HL-60 (cell line): ENCODE measurements at regions not wholly inside any gene's neighbourhood (a gene's known extent, or its start where the extent isn't known, plus 50 kb on each side); places are given as distances from the start of the nearest gene placed in this dataset.
"Not testable (repeated sequence)": the region's sequence is repeated elsewhere in the genome, so short reads cannot be mapped to it uniquely, and the experiment has no call there.

Source experiments
- DNase-seq, 2 experiments: peaks; one replicate each; pipeline ENCODE4 v3.0.0-alpha.2; 2010 to 2020; ENCODE audit warnings: low read depth in 1 of 2, low spot score in 1 of 2
- H3K27ac ChIP-seq: fragments of 250-450 bp; sonication (Bioruptor Pico); replicated peaks from 2 replicates; pipeline ENCODE4 v1.5.1; 2020; ENCODE audit warnings: mild to moderate bottlenecking, moderate library complexity
- H3K27me3 ChIP-seq: fragments of 250-450 bp; sonication (Bioruptor Pico); 2 replicates; pipeline ENCODE4 v1.5.1; 2021; ENCODE audit warnings: mild to moderate bottlenecking, moderate library complexity; ENCODE audit not compliant: insufficient read depth, poor library complexity, severe bottlenecking
- H3K4me3 ChIP-seq: replicated peaks from 2 replicates; pipeline ENCODE4 v1.5.1; 2011; ENCODE audit warnings: mild to moderate bottlenecking, control low read depth, low read length; ENCODE audit not compliant: insufficient read depth
- CTCF ChIP-seq: IDR thresholded peaks from one replicate; pipeline ENCODE4 v1.5.1; 2011; ENCODE audit warnings: low read length, control low read depth, inconsistent platforms; ENCODE audit not compliant: insufficient read depth
- GABPA ChIP-seq: IDR thresholded peaks from 2 replicates; pipeline ENCODE4 v1.6.1; 2012; ENCODE audit warnings: low read depth
- POLR2AphosphoS5 ChIP-seq: IDR thresholded peaks from 2 replicates; pipeline ENCODE4 v1.6.1; 2012; ENCODE audit warnings: low read depth
- REST ChIP-seq: IDR thresholded peaks from 2 replicates; pipeline ENCODE4 v1.6.1; 2012; ENCODE audit warnings: low read depth; ENCODE audit not compliant: insufficient replicate concordance
- SPI1 ChIP-seq: IDR thresholded peaks from 2 replicates; pipeline ENCODE4 v1.6.1; 2012; ENCODE audit warnings: low read depth, mild to moderate bottlenecking, borderline replicate concordance

DNA sequence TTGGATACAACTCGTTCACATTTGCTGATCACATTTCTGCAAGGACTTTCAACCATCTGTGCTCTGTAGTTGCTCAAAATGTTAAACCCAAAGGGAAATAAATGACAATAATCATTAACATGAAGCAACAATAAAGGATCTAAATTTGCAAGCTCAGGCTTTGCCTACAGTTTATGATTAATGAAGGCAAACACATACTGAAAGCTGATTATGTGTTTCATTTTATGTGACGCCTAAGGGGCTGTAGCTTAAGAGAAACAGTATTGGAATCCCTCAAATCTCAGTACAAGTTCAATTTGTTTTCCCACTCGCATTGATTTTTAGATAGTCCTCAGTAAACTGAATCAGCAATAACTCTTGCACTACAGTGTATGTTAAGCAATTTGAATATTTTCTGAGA, 160.3 kb upstream of the FSIP2 start:
- no peak for DNase-seq
- no peak overlapping the region for H3K4me3 ChIP-seq
- no peak overlapping the region for H3K27ac ChIP-seq
- TF ChIP-seq CTCF (no peak), GABPA (no peak), POLR2AphosphoS5 (no peak), SPI1 (no peak), REST (no peak)
- no peaks in the 10 kb centered on the region for H3K27me3 ChIP-seq

GRCh38 chr2:185583058-185583816, 155.4 kb upstream of the FSIP2 start:
- DNase-seq: no peak
- H3K4me3 ChIP-seq: no peak overlapping the region
- no peak overlapping the region for H3K27ac ChIP-seq
- no peaks in the 10 kb centered on the region for H3K27me3 ChIP-seq
- TF ChIP-seq GABPA (no peak), CTCF (no peak), REST (no peak), SPI1 (no peak), POLR2AphosphoS5 (no peak)

- not testable (repeated sequence) for H3K27ac ChIP-seq, DNase-seq, H3K4me3 ChIP-seq, H3K27me3 ChIP-seq
Measured at GRCh38 chr2:185585165-185585564, 153.4 kb upstream of the FSIP2 start.

GRCh38 chr2:185591276-185591675, 147.3 kb upstream of the FSIP2 start:
- H3K27ac ChIP-seq, H3K4me3 ChIP-seq, H3K27me3 ChIP-seq, DNase-seq: not testable (repeated sequence)

DNA sequence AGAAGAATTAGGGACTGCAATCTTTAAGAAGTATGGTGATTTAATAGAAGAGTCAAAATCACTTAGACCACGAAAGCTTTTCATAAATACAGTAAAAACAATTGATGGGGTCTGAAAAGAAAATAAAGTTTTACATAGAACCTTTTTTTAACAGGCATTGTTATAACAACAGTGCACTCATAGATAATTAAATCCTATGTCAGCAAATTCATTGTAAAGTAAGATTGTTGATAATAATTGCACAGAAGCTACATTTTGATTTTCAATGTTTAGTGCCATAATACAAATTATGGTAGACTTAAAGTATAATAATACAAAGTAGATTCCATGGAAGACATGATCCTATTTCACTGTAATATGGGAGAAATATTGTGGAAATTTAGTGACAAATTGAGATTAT, 130.7 kb upstream of the FSIP2 start:
- Histone ChIP-seq H3K4me3 (no peak overlapping the region), H3K27ac (no peak overlapping the region), H3K27me3 (no peaks in the 10 kb centered on the region)
- no peak for TF ChIP-seq REST
- TF ChIP-seq POLR2AphosphoS5: no peak
- no peak for TF ChIP-seq SPI1
- no peak for TF ChIP-seq GABPA
- TF ChIP-seq CTCF: no peak
- DNase-seq: no peak
